Ramos (cell line): ENCODE measurements at regions not wholly inside any gene's neighbourhood (a gene's known extent, or its start where the extent isn't known, plus 50 kb on each side); places are given as distances from the start of the nearest gene placed in this dataset.

Experiments
- in situ Hi-C: fragments of 300-500 bp; cut with MboI; formaldehyde crosslinking; loops from one replicate; pipeline ENCODE4 v1.14.3; 2022; ENCODE audit warnings: low sequenced_read_pairs; ENCODE audit not compliant: unreplicated experiment

- in situ Hi-C loops = no loop called here
Observed at GRCh38 chr13:104757712-104758111, 1691.5 kb upstream of the SLC10A2 start.

DNA sequence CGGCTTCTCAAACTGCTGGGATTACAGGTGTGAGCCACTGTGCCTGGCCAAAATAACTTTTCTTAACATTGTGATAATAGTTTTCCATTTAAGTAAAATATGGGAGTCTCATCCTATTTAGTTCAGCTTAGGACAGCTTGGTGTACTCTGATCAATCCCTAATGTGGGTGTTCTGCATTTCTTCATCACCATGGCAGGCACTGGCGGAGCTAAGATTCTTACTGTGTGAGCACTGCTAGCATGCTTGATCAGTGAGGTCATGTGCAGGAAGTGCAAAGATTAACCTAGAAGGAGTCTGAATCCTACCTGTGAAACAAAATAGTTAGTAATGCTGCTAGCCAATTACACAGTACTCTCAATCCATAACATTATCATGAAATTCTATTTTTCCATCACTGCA lies 1684.2 kb upstream of the SLC10A2 start:
- in situ Hi-C loops = no loop called here

DNA sequence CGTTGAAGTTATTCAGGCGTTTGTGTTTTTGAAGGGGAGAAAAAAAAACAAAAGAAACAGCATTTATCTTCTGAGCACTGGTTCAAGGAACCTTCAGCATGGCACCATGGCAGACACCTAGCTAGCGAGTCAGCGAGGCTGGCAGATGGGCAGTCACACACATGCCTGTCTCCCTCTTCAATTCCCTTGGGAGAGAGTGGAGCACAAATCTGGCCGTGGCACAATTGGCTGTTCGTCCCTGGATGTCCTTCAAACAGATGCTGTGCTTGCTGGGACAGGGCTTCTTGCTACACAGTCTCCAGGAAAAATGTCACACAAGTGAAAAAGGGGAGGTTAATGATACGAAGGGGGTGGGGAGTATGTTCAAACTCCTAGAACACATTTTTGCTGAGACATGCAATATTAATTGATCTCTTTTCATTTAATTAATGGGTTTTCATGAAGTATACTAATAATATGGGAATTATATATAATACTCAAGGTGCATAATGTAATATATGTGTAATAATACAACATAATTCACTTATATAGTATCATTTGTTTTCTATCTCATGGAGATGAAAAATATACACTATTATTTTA lies 1674.5 kb upstream of the SLC10A2 start:
- in situ Hi-C loops = no loop called here

GRCh38 chr13:104737713-104738112 lies 1671.5 kb upstream of the SLC10A2 start:
- in situ Hi-C loops = no loop called here

DNA sequence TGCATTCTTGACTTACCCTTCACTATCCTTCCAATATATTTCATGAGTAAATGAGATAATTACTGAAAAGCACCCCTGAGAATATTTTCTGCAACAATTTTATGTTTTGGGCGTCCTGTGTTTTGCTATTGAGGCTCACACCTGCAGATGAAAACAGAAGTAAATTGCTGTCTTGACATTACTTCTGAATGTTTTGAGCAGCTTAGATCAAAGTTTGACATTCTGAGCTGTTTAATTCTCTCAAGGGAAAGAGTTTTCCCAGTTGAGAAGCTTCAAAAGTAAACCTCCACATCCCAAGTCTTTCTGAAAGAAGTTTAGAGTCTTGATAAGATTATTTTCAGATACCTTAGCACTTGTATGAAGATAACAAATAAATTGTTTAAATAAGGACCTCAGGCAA lies 1667.2 kb upstream of the SLC10A2 start:
- in situ Hi-C loops = no loop called here

- in situ Hi-C loops = no loop called here
Observed at GRCh38 chr13:104715111-104715510, 1648.9 kb upstream of the SLC10A2 start.

DNA sequence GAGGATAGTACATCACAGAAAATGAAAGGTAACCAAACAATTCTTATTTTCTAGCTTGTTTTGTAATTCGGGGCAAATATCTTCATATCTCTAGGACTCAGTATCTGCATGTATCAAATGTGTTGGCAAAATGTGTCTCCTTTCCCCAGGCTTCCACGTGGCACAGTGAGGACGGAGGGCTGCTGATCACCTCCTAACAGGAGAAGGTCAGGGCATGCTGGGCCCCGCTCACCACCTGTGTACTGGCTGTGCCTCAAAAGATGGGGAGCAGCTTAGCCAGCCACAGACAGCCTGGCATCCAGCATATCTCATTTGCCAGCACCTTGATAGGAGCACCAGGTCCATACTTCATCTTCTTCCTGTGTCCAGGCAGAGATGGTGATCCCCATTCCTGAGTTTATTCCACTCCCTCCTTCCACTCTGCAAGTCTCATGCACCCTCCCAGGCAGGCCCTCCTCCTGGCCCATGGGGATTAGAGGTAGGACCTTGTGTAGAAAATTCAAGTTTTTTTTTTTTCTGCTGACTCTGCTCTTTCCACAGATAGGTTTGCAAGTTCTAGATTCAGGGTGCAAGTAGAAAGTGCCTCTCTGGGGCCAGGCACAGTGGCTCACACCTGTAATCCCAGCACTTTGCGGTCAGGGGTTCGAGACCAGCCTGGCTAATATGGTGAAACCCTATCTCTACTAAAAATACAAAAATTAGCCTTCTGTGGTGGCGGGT lies 1639.0 kb upstream of the SLC10A2 start:
- in situ Hi-C loops = no loop called here

GRCh38 chr13:104701591-104701990 lies 1635.4 kb upstream of the SLC10A2 start:
- in situ Hi-C loops = no loop called here

GRCh38 chr13:104694397-104694796 lies 1628.2 kb upstream of the SLC10A2 start:
- in situ Hi-C loops = no loop called here

- in situ Hi-C loops = no loop called here
Observed at GRCh38 chr13:104693126-104693525, 1626.9 kb upstream of the SLC10A2 start.

- in situ Hi-C loops = no loop called here
Observed at GRCh38 chr13:104691767-104692467, 1625.7 kb upstream of the SLC10A2 start.

DNA sequence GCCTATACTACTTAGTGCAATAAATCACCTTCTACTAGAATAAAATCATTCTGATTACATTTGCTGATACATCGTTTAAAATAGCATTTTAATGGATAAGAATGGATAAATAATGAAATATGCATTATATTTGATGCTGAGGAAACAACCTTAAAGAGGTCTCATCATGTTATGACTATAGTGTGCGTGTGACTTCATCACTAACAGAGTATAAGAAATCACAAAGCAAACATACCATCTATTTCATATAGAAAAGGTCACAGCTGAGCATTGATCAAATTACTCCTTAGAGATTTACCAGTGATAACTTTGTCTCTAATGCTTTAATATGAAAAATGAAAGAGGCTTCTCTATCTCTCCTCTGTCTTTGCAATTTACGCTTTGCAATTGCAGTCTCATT lies 1620.3 kb upstream of the SLC10A2 start:
- in situ Hi-C loops = no loop called here

DNA sequence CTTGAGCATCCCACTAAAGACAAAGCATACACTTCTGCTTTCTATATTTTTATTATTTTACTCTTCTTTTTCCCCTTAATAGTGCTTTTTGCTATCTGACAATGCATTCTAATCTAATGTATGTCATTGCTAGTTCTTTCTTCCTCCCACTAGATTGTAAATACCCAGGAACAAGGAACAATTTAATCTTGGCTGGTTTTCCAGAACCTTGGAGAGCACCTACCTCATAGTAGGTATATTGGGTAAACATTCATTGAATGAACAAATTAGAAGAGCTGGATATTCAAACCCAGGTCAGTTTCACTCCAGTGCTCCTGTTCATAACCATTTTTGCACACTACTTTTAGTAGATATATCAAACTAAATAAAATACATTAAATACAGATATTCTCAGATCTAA lies 1617.6 kb upstream of the SLC10A2 start:
- in situ Hi-C loops = no loop called here

DNA sequence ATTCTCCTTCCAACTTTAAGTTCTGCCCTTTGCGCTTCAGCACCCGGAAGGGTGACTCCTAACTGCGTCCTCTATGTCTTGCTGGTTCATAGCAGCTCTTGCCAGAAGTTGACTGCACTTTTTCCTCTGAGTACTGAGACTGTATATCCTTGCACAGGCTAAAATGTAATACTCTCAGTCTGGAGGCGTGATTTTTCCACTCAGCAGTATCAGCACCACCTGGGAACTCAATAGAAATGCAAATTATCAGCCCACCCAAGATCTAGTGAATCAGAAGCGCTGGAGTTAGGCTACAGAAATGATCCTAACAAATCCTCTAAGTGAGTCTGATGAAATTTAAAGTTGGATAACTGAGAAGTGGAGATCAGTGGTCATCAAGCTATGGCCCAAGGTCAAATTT lies 1611.9 kb upstream of the SLC10A2 start:
- in situ Hi-C loops = no loop called here

- in situ Hi-C loops = no loop called here
Observed at GRCh38 chr13:104671901-104672300, 1605.7 kb upstream of the SLC10A2 start.

- in situ Hi-C loops = no loop called here
Observed at GRCh38 chr13:104657196-104657595, 1591.0 kb upstream of the SLC10A2 start.

GRCh38 chr13:104650431-104650830 lies 1584.2 kb upstream of the SLC10A2 start:
- in situ Hi-C loops = no loop called here

GRCh38 chr13:104648291-104648690 lies 1582.1 kb upstream of the SLC10A2 start:
- in situ Hi-C loops = no loop called here

GRCh38 chr13:104645786-104646185 lies 1579.6 kb upstream of the SLC10A2 start:
- in situ Hi-C loops = no loop called here

DNA sequence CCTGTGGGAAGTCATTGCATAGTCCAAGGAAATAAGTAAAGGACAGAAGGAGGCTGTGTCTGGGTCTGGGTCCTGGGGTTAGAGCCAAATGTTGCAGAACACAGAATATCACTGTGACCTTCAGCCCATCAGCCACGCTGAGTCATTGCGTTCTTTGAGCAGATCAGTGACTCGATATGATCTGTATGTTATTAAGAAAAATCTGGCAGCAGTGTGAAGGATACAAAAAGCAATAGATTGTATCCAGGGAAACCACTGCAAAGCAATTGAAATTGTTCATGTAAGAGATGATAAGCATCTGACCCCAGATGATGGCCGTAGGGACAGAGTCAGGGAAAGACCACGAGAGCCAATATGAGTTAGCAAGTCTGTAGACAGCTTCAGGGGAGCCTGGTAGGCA lies 1575.1 kb upstream of the SLC10A2 start:
- in situ Hi-C loops = no loop called here

GRCh38 chr13:104635879-104636278 lies 1569.7 kb upstream of the SLC10A2 start:
- in situ Hi-C loops = no loop called here

GRCh38 chr13:104634016-104634415 lies 1567.8 kb upstream of the SLC10A2 start:
- in situ Hi-C loops = no loop called here
